Heart right ventricle (tissue), 16 donors: ENCODE measurements at regions not wholly inside any gene's neighbourhood (a gene's known extent, or its start where the extent isn't known, plus 50 kb on each side); places are given as distances from the start of the nearest gene placed in this dataset.
"Not testable (repeated sequence)": the region's sequence is repeated elsewhere in the genome, so short reads cannot be mapped to it uniquely, and the experiment has no call there.

Experiments
- ATAC-seq, 8 donors: fragments of 200-7000 bp; cut with Tn5 transposase; one replicate each; pipeline ENCODE4 v1.9.1; 2020; ENCODE audit warnings: mild to moderate bottlenecking in 8 of 8, moderate library complexity in 8 of 8, moderate number of reproducible peaks in 1 of 8
- DNase-seq, 2 donors: peaks; one replicate each; pipeline ENCODE4 v3.0.0-alpha.2; 2020
- H3K27ac ChIP-seq, 10 donors: fragments of 200-600 bp; sonication (generic) in 2 of 10; one replicate each; pipeline versions ENCODE4 v1.5.0 to v1.8.0; 2020 to 2022; ENCODE audit warnings: mild to moderate bottlenecking in 3 of 10
- H3K27me3 ChIP-seq, 7 donors: fragments of 200-600 bp; one replicate each; pipeline ENCODE4 v1.8.0; 2021 to 2022; ENCODE audit warnings: mild to moderate bottlenecking in 2 of 7
- H3K36me3 ChIP-seq, 9 donors: fragments of 200-600 bp; sonication (generic) in 1 of 9; one replicate each; pipeline versions ENCODE4 v1.5.0 to v1.8.0; 2020 to 2022; ENCODE audit warnings: mild to moderate bottlenecking in 2 of 9
- H3K4me1 ChIP-seq, 9 donors: fragments of 200-600 bp; sonication (generic) in 1 of 9; one replicate each; pipeline versions ENCODE4 v1.5.0 to v1.8.0; 2020 to 2022; ENCODE audit warnings: mild to moderate bottlenecking in 4 of 9
- H3K4me3 ChIP-seq, 10 donors: fragments of 200-600 bp; sonication (generic) in 2 of 10; one replicate each; pipeline versions ENCODE4 v1.5.0 to v1.8.0; 2020 to 2022; ENCODE audit warnings: mild to moderate bottlenecking in 7 of 10, moderate library complexity in 2 of 10
- H3K9me3 ChIP-seq, 11 donors: fragments of 200-600 bp in 10 of 11; sonication (generic) in 2 of 11; one replicate each; pipeline versions ENCODE4 v1.5.0 to v1.8.0; 2013 to 2022; ENCODE audit warnings: mild to moderate bottlenecking in 2 of 11, control low read depth in 1 of 11, moderate library complexity in 1 of 11
- CTCF ChIP-seq, 9 donors: fragments of 200-600 bp; sonication (generic) in 2 of 9; IDR thresholded peaks; one replicate each; pipeline versions ENCODE4 v1.5.0 to v1.8.0; 2021 to 2022; ENCODE audit warnings: antibody characterized with exemption in 9 of 9, mild to moderate bottlenecking in 5 of 9, moderate library complexity in 1 of 9
- WGBS, 2 donors: extraction: QIAGEN DNeasy Blood & Tissue Kit; methylation state at CpG; one replicate each; pipeline ENCODE4 v1.1.7; 2013; ENCODE audit warnings: inconsistent platforms in 1 of 2; 5-methylcytosine and 5-hydroxymethylcytosine counted together
- intact Hi-C, 10 donors: fragments of 100-400 bp; cut with DNase I; formaldehyde crosslinking; loops; one replicate each; pipeline versions ENCODE4 v1.11.1 to v1.14.2; 2022
- donor health status: Arrhythmogenic right ventricular cardiomyopathy.
- donor health status: ischemic (EF 13 %, LVEDD 7.1; RV severe dilation, severe dysfunction).
- donor health status: healthy with polysubstance abuse.
- donor health status: DM: no; HTN: yes; CAD: no.
- donor health status: DM: no; HTN: no; CAD: no.
- donor health status: ischemic (EF 25% LVEDD 6.9; RV normal size, moderate dysfunction).
- donor health status: ischemic (EF 25% LVEDD 5.7; RV mildly dilated, moderate dysfunction).
- donor health status: healthy.
- donor health status: DM: yes; HTN: yes; CAD: no.
- donor health status: Ischemic cardiomyopathy.
- donor health status: ischemic (EF 35%, LVEDD 5.7; RV mildly dilated, moderate dysfunction).
- donor health status: nonischemic (EF 11% LVEDD 7.7; RV severe dilation, severe dysfunction).
- donor health status: DM: yes; HTN: yes; CAD: no.
- donor health status: PGD.
- donor health status: ischemic (EF 29% LVEDD 5.4; RV normal size, mild dysfunction).
- donor health status: nonischemic (EF 23%, LVEDD 6.1; RV moderate dilation, normal function).

DNA sequence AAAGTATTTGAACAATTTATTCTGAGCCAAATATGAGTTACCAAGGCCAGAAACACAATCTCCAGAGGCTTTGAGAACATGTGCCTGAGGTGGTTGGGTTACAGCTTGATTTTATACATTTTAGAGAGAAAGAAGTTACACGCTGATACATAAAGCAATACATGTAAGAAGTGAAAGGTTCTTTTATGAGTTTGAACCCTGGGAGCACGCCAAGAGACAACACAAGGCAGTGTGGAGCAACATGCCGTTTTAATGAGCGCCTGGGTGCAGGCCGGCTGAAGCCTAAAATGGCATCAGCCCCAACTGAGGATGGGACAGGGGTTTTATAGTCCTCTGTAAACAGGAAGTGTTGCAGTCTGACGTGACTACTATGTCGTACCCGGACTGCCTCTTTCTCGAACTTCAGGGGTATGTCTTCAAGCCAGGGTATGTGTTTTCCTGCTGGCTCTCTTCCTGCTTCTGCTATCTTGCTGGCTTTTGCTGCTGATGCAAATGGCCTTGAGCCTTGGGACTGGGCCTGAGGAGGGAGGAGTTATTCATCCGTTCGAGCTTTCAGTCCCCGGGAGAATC, 193.7 kb downstream of the CYLC2 start:
- H3K27me3 ChIP-seq = no peaks in the 10 kb centered on the region
- no peak overlapping the region for H3K27ac ChIP-seq
- peak in 3 of 8 donors; percentile 18 to 52 (median 51) for ATAC-seq
- DNase-seq = no peak
- H3K4me1 ChIP-seq = peaks cover 0 to 3% (median 0%) of the 10 kb centered on the region in 9 donors
- H3K9me3 ChIP-seq = no peaks in the 10 kb centered on the region
- no peaks in the 10 kb centered on the region for H3K36me3 ChIP-seq
- intact Hi-C loops = no loop called here
- 59 to 63% methylated on average over 12 of the region's 12 CpGs for WGBS, 2 donors
- TF ChIP-seq CTCF (IDR thresholded peaks at IDR 0.05) = no peak
- H3K4me3 ChIP-seq = no peak overlapping the region

- ATAC-seq (no peak), DNase-seq (no peak)
- H3K27me3 ChIP-seq = no peaks in the 10 kb centered on the region
- no peaks in the 10 kb centered on the region for H3K4me1 ChIP-seq
- H3K9me3 ChIP-seq = no peaks in the 10 kb centered on the region
- WGBS, 2 donors = 81 to 87% methylated on average over 1 of the region's 1 CpG
- no peak for TF ChIP-seq CTCF (IDR thresholded peaks at IDR 0.05)
- no peak overlapping the region for H3K4me3 ChIP-seq
- intact Hi-C loops = no loop called here
- H3K36me3 ChIP-seq = no peaks in the 10 kb centered on the region
- H3K27ac ChIP-seq = no peak overlapping the region
Measured at GRCh38 chr9:103193992-103194391, 198.9 kb downstream of the CYLC2 start.

- H3K36me3 ChIP-seq = no peaks in the 10 kb centered on the region
- peaks cover 0 to 9% (median 0%) of the 10 kb centered on the region in 11 donors for H3K9me3 ChIP-seq
- no peak overlapping the region for H3K27ac ChIP-seq
- WGBS, 2 donors = 85 to 88% methylated on average over 2 of the region's 2 CpGs
- H3K4me3 ChIP-seq = no peak overlapping the region
- intact Hi-C loops = no loop called here
- no peak for ATAC-seq
- no peak for TF ChIP-seq CTCF (IDR thresholded peaks at IDR 0.05)
- no peak for DNase-seq
- no peaks in the 10 kb centered on the region for H3K4me1 ChIP-seq
- H3K27me3 ChIP-seq = no peaks in the 10 kb centered on the region
Measured at GRCh38 chr9:103203172-103203571, 208.0 kb downstream of the CYLC2 start.

DNA sequence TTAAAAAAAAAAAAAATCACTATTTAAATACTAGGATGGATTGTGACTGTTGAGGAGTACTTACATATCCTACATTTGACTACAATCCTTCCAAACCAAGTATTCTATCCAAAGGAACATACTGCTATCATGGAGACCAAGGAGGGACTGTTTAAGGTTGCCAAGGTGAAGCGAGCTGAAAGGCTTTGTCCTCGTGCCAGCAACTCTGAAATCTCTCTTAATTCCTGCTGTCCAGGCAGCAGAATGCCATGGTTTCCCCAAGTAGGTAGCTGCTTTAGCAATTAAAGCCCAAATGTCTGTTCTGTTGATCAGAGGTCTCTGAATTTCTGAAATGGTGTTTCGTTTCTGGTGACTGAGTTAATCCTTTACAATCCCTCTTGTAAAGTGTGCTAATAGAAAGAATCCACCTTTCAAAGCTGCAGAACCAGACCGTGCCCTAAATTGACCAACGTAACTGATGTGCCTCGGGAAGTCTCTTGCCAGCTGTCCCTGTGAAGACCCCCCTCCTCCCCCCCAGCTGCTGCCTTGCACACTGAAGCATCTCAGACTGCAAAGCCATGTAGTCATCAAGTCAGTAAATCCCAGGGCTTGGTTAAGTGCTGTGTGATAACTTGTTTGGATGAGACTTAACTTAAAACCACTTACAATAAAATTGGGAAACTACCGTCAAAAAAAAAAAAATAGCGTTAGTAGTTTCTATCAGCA, 210.9 kb downstream of the CYLC2 start:
- whole genome bisulfite sequencing, 2 donors = 81 to 82% methylated on average over 8 of the region's 8 CpGs
- ATAC-seq, intact Hi-C loops, H3K4me3 ChIP-seq, H3K36me3 ChIP-seq, H3K27me3 ChIP-seq, H3K4me1 ChIP-seq, DNase-seq, H3K27ac ChIP-seq: not testable (repeated sequence)
- peaks cover 0 to 26% (median 12%) of the 10 kb centered on the region in 11 donors for H3K9me3 ChIP-seq

DNA sequence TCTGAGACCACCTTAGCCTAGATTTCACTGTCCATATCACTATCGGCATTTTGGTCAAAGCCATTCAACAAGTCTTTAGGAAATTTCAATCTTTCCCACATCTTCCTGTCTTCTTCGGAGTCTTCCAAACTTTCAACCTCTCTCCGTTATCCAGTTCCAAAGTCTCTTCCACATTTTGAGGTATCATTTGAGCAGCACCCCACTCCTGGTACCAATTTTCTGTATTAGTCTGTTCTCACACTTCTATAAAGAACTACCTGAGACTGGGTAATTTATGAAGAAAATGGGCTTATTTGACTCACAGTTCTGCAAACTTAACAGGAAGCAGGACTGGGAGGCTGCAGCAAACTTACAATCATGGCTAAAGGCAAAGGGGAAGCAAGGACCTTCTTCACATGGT, 215.5 kb downstream of the CYLC2 start:
- no peak for TF ChIP-seq CTCF (IDR thresholded peaks at IDR 0.05)
- Histone ChIP-seq H3K4me1 (no peaks in the 10 kb centered on the region), H3K4me3 (no peak overlapping the region), H3K27me3 (no peaks in the 10 kb centered on the region), H3K9me3 (peaks cover 0 to 33% (median 12%) of the 10 kb centered on the region in 11 donors), H3K27ac (no peak overlapping the region), H3K36me3 (no peaks in the 10 kb centered on the region)
- WGBS, 2 donors = 72 to 78% methylated on average over 3 of the region's 3 CpGs
- intact Hi-C loops = no loop called here
- no peak for DNase-seq
- no peak for ATAC-seq
